MM.1S (cell line): ENCODE measurements at regions not wholly inside any gene's neighbourhood (a gene's known extent, or its start where the extent isn't known, plus 50 kb on each side); places are given as distances from the start of the nearest gene placed in this dataset.

ENCODE experiments used
- CTCF ChIP-seq: fragments of 300-600 bp; sonication (generic); IDR thresholded peaks from 2 replicates; pipeline ENCODE4 v1.5.1; 2016; ENCODE audit warnings: antibody characterized with exemption, low read length, mixed read lengths
- EZH2 ChIP-seq: fragments of 300-600 bp; sonication (generic); optimal IDR thresholded peaks from 2 replicates; pipeline ENCODE3; 2017; ENCODE audit warnings: low read depth, mild to moderate bottlenecking, antibody characterized with exemption, low read length, mixed read lengths
- EZH2phosphoT487 ChIP-seq: fragments of 300-600 bp; sonication (generic); IDR thresholded peaks from 2 replicates; pipeline ENCODE4 v1.6.1; 2018; ENCODE audit warnings: antibody characterized with exemption, low read length

GRCh38 chr7:52085610-52086009 lies 769.0 kb upstream of the COBL start:
- TF ChIP-seq CTCF (no peak), EZH2 (no peak), EZH2phosphoT487 (no peak)
